Skeletal muscle tissue (tissue), 3 donors: ENCODE measurements at regions not wholly inside any gene's neighbourhood (a gene's known extent, or its start where the extent isn't known, plus 50 kb on each side); places are given as distances from the start of the nearest gene placed in this dataset.
"Not testable (repeated sequence)": the region's sequence is repeated elsewhere in the genome, so short reads cannot be mapped to it uniquely, and the experiment has no call there.

Experiments
- H3K27ac ChIP-seq: one replicate; pipeline ENCODE4 v1.7.0; 2013; ENCODE audit warnings: mild to moderate bottlenecking, low read depth, low read length, inconsistent platforms
- H3K27me3 ChIP-seq, 3 donors: one replicate each; pipeline ENCODE4 v1.7.0; 2013; ENCODE audit warnings: low read length in 3 of 3; ENCODE audit not compliant: control insufficient read depth in 3 of 3, insufficient read depth in 3 of 3
- H3K36me3 ChIP-seq, 3 donors: one replicate each; pipeline ENCODE4 v1.7.0; 2013; ENCODE audit warnings: low read length in 3 of 3; ENCODE audit not compliant: control insufficient read depth in 3 of 3, insufficient read depth in 3 of 3
- H3K4me1 ChIP-seq, 3 donors: one replicate each; pipeline ENCODE4 v1.7.0; 2013; ENCODE audit warnings: low read length in 3 of 3, mild to moderate bottlenecking in 3 of 3; ENCODE audit not compliant: control insufficient read depth in 3 of 3, insufficient read depth in 3 of 3
- H3K4me3 ChIP-seq, 3 donors: one replicate each; pipeline ENCODE4 v1.7.0; 2013; ENCODE audit warnings: low read length in 3 of 3
- H3K9ac ChIP-seq, 3 donors: one replicate each; pipeline ENCODE4 v1.7.0; 2013; ENCODE audit warnings: low read length in 3 of 3, mild to moderate bottlenecking in 3 of 3, moderate library complexity in 2 of 3, low read depth in 1 of 3
- H3K9me3 ChIP-seq, 3 donors: one replicate each; pipeline ENCODE4 v1.7.0; 2013; ENCODE audit warnings: low read length in 3 of 3; ENCODE audit not compliant: control insufficient read depth in 3 of 3
- donor health status: Osteomylitis.

GRCh38 chr4:164621886-164622521 is 131.9 kb upstream of the SMIM31 start:
- Histone ChIP-seq H3K9ac (no peak overlapping the region), H3K4me3 (no peak overlapping the region), H3K4me1 (no peaks in the 10 kb centered on the region), H3K9me3 (peaks cover 0 to 4% (median 3%) of the 10 kb centered on the region in 3 donors), H3K27ac (no peak overlapping the region), H3K27me3 (no peaks in the 10 kb centered on the region), H3K36me3 (no peaks in the 10 kb centered on the region)

- H3K9me3 ChIP-seq: peaks cover 0 to 4% (median 3%) of the 10 kb centered on the region in 3 donors
These were observed 130.8 kb upstream of the SMIM31 start for GRCh38 chr4:164623099-164623498.

GRCh38 chr4:164639001-164639400 is 114.9 kb upstream of the SMIM31 start:
- no peaks in the 10 kb centered on the region for H3K36me3 ChIP-seq
- no peak overlapping the region for H3K27ac ChIP-seq
- H3K4me3 ChIP-seq: no peak overlapping the region
- no peaks in the 10 kb centered on the region for H3K27me3 ChIP-seq
- no peaks in the 10 kb centered on the region for H3K9me3 ChIP-seq
- H3K4me1 ChIP-seq: no peaks in the 10 kb centered on the region
- H3K9ac ChIP-seq: no peak overlapping the region

More at GRCh38 chr4:164623099-164623498, 130.8 kb upstream of the SMIM31 start:
- H3K27me3 ChIP-seq: no peaks in the 10 kb centered on the region
- H3K27ac ChIP-seq: no peak overlapping the region
- H3K4me3 ChIP-seq: no peak overlapping the region
- no peaks in the 10 kb centered on the region for H3K36me3 ChIP-seq
- no peaks in the 10 kb centered on the region for H3K4me1 ChIP-seq
- H3K9ac ChIP-seq: no peak overlapping the region

- no peaks in the 10 kb centered on the region for H3K27me3 ChIP-seq
- no peak overlapping the region for H3K9ac ChIP-seq
- no peak overlapping the region for H3K27ac ChIP-seq
- no peaks in the 10 kb centered on the region for H3K9me3 ChIP-seq
- H3K36me3 ChIP-seq: no peaks in the 10 kb centered on the region
- H3K4me3 ChIP-seq: no peak overlapping the region
- H3K4me1 ChIP-seq: no peaks in the 10 kb centered on the region
These were observed 105.6 kb upstream of the SMIM31 start for GRCh38 chr4:164648151-164648848.

- H3K9ac ChIP-seq: no peak overlapping the region
- no peaks in the 10 kb centered on the region for H3K36me3 ChIP-seq
- H3K27me3 ChIP-seq: no peaks in the 10 kb centered on the region
- H3K9me3 ChIP-seq: no peaks in the 10 kb centered on the region
- H3K4me3 ChIP-seq: no peak overlapping the region
- H3K4me1 ChIP-seq: no peaks in the 10 kb centered on the region
- H3K27ac ChIP-seq: no peak overlapping the region
These were observed 105.1 kb upstream of the SMIM31 start for GRCh38 chr4:164648849-164649212.

GRCh38 chr4:164659765-164660164 is 94.2 kb upstream of the SMIM31 start:
- Histone ChIP-seq H3K27ac (no peak overlapping the region), H3K36me3 (no peaks in the 10 kb centered on the region), H3K9me3 (peaks cover 0 to 2% (median 0%) of the 10 kb centered on the region in 3 donors), H3K4me3 (no peak overlapping the region), H3K4me1 (no peaks in the 10 kb centered on the region), H3K9ac (no peak overlapping the region), H3K27me3 (no peaks in the 10 kb centered on the region)

- H3K9ac ChIP-seq, H3K27me3 ChIP-seq, H3K4me3 ChIP-seq, H3K36me3 ChIP-seq, H3K9me3 ChIP-seq, H3K4me1 ChIP-seq, H3K27ac ChIP-seq: not testable (repeated sequence)
These were observed 77.8 kb upstream of the SMIM31 start for GRCh38 chr4:164676152-164676551.

GRCh38 chr4:164683040-164683439 is 70.9 kb upstream of the SMIM31 start:
- H3K36me3 ChIP-seq: no peaks in the 10 kb centered on the region
- H3K4me3 ChIP-seq: no peak overlapping the region
- no peak overlapping the region for H3K27ac ChIP-seq
- H3K4me1 ChIP-seq: no peaks in the 10 kb centered on the region
- H3K9ac ChIP-seq: no peak overlapping the region
- H3K27me3 ChIP-seq: no peaks in the 10 kb centered on the region
- no peaks in the 10 kb centered on the region for H3K9me3 ChIP-seq

GRCh38 chr4:164695650-164696049 is 58.3 kb upstream of the SMIM31 start:
- Histone ChIP-seq H3K4me1 (no peaks in the 10 kb centered on the region), H3K27ac (no peak overlapping the region), H3K9me3 (no peaks in the 10 kb centered on the region), H3K27me3 (no peaks in the 10 kb centered on the region), H3K4me3 (no peak overlapping the region), H3K9ac (no peak overlapping the region), H3K36me3 (no peaks in the 10 kb centered on the region)

GRCh38 chr4:164700471-164700870 is 53.5 kb upstream of the SMIM31 start:
- Histone ChIP-seq H3K4me1 (no peaks in the 10 kb centered on the region), H3K4me3 (no peak overlapping the region)

More at GRCh38 chr4:164700471-164700870, 53.5 kb upstream of the SMIM31 start:
- Histone ChIP-seq H3K9me3 (no peaks in the 10 kb centered on the region), H3K36me3 (no peaks in the 10 kb centered on the region), H3K27ac (no peak overlapping the region), H3K9ac (no peak overlapping the region), H3K27me3 (no peaks in the 10 kb centered on the region)
